Brain pericyte (primary cell): ENCODE measurements at regions not wholly inside any gene's neighbourhood (a gene's known extent, or its start where the extent isn't known, plus 50 kb on each side); places are given as distances from the start of the nearest gene placed in this dataset.
"Not testable (repeated sequence)": the region's sequence is repeated elsewhere in the genome, so short reads cannot be mapped to it uniquely, and the experiment has no call there.

Source experiments
- DNase-seq: peaks from one replicate; pipeline ENCODE4 v3.0.0-alpha.2; 2012; ENCODE audit warnings: low read depth, low spot score

- DNase-seq = no peak
Observed at GRCh38 chr2:228793116-228793515, 478.0 kb downstream of the PID1 start.

- no peak for DNase-seq
Observed at GRCh38 chr2:228786901-228787300, 484.2 kb downstream of the PID1 start.

GRCh38 chr2:228782281-228782680, 488.8 kb downstream of the PID1 start:
- no peak for DNase-seq

GRCh38 chr2:228777855-228778355, 493.2 kb downstream of the PID1 start:
- no peak for DNase-seq

GRCh38 chr2:228774548-228774947, 496.5 kb downstream of the PID1 start:
- no peak for DNase-seq

- DNase-seq = no peak
Observed at GRCh38 chr2:228771774-228772173, 499.3 kb downstream of the PID1 start.

- DNase-seq = no peak
Observed at GRCh38 chr2:228771315-228771714, 499.8 kb downstream of the PID1 start.

- DNase-seq = peak; percentile 37
Observed at GRCh38 chr2:228768818-228769217, 502.3 kb downstream of the PID1 start.

GRCh38 chr2:228768141-228768540, 502.9 kb downstream of the PID1 start:
- not testable (repeated sequence) for DNase-seq

- peak; percentile 12 for DNase-seq
Observed at GRCh38 chr2:228767196-228767595, 503.9 kb downstream of the PID1 start.

GRCh38 chr2:228763379-228763981, 507.6 kb downstream of the PID1 start:
- no peak for DNase-seq

GRCh38 chr2:228762565-228762964, 508.5 kb downstream of the PID1 start:
- no peak for DNase-seq

GRCh38 chr2:228755661-228756060, 515.4 kb downstream of the PID1 start:
- not testable (repeated sequence) for DNase-seq

GRCh38 chr2:228747483-228747882, 523.6 kb downstream of the PID1 start:
- DNase-seq = no peak

- DNase-seq = no peak
Observed at GRCh38 chr2:228738671-228739380, 532.3 kb downstream of the PID1 start.

- DNase-seq = no peak
Observed at GRCh38 chr2:228735697-228736096, 535.4 kb downstream of the PID1 start.

GRCh38 chr2:228731517-228731916, 539.6 kb downstream of the PID1 start:
- DNase-seq = no peak

- DNase-seq = no peak
Observed at GRCh38 chr2:228728961-228729360, 542.1 kb downstream of the PID1 start.

- no peak for DNase-seq
Observed at GRCh38 chr2:228725031-228725430, 543.5 kb upstream of the SPHKAP start.

- no peak for DNase-seq
Observed at GRCh38 chr2:228723599-228723998, 542.1 kb upstream of the SPHKAP start.

- no peak for DNase-seq
Observed at GRCh38 chr2:228722311-228722710, 540.8 kb upstream of the SPHKAP start.

- DNase-seq = no peak
Observed at GRCh38 chr2:228720895-228721294, 539.4 kb upstream of the SPHKAP start.

GRCh38 chr2:228709788-228710371, 528.4 kb upstream of the SPHKAP start:
- no peak for DNase-seq
